ENCODE measurements at regions not wholly inside any gene's neighbourhood (a gene's known extent, or its start where the extent isn't known, plus 50 kb on each side); places are given as distances from the start of the nearest gene placed in this dataset.
"Not testable (repeated sequence)": the region's sequence is repeated elsewhere in the genome, so short reads cannot be mapped to it uniquely, and the experiment has no call there.

GRCh38 chr2:37722971-37723370 lies 51.5 kb upstream of the CDC42EP3 start:
- not testable (repeated sequence) for DNase-seq (ENCODE audit: low spot score)

- no peak for DNase-seq (ENCODE audit: low spot score)
These were observed 58.8 kb upstream of the CDC42EP3 start for GRCh38 chr2:37730037-37730818.

GRCh38 chr2:37732412-37732811 lies 61.0 kb upstream of the CDC42EP3 start:
- not testable (repeated sequence) for DNase-seq (ENCODE audit: low spot score)

DNA sequence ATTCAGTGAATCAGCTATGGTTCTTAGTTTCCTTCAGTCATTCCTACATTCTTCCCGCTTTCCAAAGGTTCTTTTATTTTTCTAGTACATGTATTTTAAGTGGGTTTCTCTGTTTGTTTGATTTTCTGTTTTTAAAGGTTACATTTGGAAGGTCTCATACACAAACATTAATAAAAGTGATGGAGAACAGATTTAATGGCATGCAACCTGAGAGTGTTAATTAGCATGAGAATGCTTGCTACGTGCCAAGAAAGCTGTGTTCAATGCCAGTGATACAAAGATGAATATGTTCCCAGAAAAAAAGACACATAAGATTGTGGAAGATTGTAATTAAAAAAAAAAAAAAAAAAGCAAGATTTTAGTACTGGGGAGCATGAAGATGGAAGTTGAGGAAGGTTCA lies 61.8 kb upstream of the CDC42EP3 start:
- no peak for DNase-seq (ENCODE audit: low spot score)

- not testable (repeated sequence) for DNase-seq (ENCODE audit: low spot score)
These were observed 62.5 kb upstream of the CDC42EP3 start for GRCh38 chr2:37733955-37734354.

DNA sequence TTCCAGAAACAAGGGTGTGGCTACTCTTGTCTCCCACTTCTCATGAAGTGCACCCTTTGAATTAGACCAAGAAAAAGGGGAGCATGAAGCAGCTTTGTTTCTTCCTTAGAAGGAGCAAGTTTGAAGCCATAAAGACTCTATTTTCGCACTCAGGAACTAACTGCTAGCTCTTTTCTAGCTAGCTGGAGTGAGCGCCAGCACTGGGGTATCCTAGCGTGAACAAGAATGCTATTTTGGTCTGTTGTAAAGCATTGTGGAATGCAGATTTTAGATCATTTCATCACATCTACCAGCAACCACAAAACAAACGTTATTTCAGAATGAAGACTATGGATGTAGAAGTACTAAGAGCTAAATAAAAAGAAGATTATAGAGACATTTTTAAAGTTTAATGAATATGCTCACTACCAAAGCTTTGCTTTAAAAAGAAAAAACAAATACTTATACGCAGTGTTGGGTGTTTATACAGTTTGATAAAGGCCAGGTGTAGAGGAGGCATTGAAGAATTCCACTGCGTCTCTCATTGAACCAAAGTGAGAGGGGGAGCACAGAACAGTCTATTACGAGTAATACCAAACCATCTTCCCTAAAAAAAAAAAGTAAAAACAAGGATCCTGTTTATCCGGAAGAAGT lies 63.6 kb upstream of the CDC42EP3 start:
- DNase-seq (ENCODE audit: low spot score) = not testable (repeated sequence)

DNA sequence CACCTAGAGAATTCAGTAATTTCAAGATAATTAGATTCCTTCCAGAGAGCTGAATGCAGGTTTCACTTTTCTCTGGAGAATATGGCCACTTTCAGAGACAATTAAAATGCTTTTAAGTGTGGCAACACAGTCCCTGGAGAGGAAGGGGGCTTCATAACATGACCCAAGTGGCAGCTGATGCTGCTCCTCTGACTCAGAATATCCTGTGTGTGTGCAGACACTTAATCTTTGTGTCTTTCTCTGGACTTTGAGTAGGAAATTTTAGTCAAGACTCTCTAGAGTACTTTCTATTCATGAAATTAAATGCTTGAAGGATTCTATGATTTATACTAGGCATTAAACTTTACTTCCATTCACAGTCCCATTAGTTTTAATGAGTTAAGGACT lies 64.1 kb upstream of the CDC42EP3 start:
- DNase-seq (ENCODE audit: low spot score) = not testable (repeated sequence)

DNA sequence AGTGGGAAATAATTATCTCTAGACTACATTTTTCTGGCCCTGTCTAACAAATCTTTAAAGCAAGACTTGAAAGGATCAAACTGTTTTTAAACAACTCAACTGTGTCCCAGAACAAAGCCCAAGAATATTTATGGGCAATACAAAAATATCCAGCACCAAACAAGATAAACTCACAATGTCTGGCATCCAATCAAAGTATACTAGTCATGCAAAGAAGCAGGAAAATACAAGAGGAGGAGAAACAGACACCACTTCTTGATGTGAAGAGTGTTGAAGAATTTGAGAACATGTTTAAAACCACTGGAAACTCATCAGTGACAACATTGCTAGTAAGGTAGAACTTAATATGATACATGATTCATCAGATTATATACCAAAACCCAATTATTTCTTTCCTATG lies 66.1 kb upstream of the CDC42EP3 start:
- DNase-seq (ENCODE audit: low spot score) = no peak

DNA sequence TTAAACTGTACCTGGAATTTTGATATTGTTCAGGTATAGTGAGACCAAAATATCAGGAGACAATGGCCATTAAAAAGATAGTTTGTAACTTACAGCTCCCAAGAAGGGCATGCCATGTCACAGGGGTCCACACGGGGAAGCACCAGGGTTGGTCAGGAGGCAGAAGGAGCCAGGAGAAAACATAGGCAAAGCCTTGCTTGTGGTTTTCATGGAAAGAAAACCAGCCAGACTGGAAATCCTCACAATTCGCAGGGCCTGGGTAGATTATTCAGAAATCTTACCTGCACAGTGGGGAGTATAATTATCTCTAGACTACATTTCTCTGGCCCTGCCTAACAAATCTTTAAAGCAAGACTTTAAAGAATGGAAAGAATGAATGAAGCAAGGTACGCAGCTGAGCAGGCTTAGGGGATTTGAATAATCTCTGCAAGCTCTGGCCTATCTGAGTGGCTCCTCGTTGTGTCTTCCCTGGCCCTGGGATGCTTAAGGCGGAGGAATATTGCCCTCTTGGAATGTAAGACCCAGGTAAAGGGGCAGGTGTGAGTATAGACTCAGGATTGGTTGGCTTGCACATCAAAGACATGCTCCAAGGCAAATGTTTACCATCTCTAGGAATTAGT lies 66.9 kb upstream of the CDC42EP3 start:
- DNase-seq (ENCODE audit: low spot score) = no peak

DNA sequence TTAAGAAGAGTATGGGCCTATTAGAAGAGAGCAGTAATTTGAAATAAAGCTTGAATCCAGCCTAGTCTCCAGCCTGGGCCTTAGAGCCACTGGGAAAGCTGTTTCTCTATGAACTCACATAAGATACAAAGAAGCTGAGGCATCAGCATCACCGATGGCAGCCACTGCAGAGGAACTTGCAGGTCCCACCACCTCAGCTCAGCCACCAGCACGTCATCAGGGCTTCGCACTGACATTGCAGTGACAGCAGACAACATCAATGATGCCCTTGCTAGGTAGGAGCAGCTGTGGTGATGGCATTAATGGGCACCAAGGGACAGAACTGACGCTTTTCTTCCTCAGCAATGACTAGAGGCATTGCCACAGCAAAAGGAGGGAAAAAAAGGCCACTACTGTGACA lies 67.7 kb upstream of the CDC42EP3 start:
- no peak for DNase-seq (ENCODE audit: low spot score)

GRCh38 chr2:37740164-37740739 lies 68.8 kb upstream of the CDC42EP3 start:
- no peak for DNase-seq (ENCODE audit: low spot score)

GRCh38 chr2:37742286-37742685 lies 70.8 kb upstream of the CDC42EP3 start:
- DNase-seq (ENCODE audit: low spot score) = no peak

DNA sequence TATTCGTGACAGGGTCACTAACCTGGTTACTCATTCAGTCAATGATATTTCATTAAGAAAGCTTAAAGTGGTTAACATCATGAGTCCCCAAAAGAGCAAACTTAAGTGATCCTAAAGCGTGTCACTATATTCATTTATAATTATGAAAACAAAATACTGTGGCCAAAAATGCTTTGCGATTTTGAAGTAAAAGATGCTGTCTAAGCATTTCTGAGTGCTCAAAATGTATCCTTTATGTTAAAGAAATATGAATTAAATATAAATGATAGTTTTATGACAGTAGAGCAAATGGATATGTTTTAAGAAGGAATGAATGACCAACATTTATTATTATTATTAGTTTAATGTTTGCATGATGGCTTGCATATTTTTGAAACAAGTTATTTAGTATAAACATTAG lies 72.6 kb upstream of the CDC42EP3 start:
- DNase-seq (ENCODE audit: low spot score) = no peak

DNA sequence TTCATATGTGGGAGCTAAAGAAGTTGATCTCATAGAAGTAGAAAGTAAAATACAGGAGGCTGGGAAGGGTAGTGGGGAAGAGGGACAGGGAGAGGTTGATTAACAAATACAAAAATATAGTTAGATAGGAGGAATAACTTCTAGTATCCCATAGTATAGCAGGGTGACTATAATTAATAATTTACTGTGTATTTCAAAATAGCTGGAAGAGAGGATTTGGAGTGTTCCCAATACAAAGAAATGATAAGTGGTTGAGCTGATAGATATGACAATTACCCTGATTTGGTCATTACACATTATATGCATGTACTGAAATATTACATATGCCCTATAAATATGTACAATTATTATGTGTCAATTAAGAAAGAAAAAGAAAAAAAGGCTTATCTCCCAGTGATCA lies 73.5 kb upstream of the CDC42EP3 start:
- not testable (repeated sequence) for DNase-seq (ENCODE audit: low spot score)

GRCh38 chr2:37746011-37746410 lies 74.6 kb upstream of the CDC42EP3 start:
- DNase-seq (ENCODE audit: low spot score) = not testable (repeated sequence)

DNA sequence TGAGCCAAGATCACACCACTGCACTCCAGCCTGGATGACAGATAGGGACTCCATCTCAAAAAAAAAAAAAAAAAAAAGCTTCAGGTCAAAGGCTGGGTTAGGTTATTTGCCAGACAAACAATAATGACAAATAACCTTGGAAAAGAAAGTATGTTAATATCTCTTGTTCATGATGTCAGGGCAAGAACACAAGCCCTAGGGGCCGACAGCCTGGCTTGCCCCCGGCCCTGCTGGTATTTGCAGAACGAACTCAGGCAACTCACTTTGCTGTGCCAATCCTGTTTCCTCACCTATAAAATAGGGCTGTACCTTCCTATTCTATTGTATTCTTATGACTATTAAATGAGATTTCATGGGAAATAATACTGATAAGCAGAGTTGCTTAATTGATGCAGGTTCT lies 75.4 kb upstream of the CDC42EP3 start:
- no peak for DNase-seq (ENCODE audit: low spot score)

GRCh38 chr2:37748541-37748940 lies 77.1 kb upstream of the CDC42EP3 start:
- no peak for DNase-seq (ENCODE audit: low spot score)

DNA sequence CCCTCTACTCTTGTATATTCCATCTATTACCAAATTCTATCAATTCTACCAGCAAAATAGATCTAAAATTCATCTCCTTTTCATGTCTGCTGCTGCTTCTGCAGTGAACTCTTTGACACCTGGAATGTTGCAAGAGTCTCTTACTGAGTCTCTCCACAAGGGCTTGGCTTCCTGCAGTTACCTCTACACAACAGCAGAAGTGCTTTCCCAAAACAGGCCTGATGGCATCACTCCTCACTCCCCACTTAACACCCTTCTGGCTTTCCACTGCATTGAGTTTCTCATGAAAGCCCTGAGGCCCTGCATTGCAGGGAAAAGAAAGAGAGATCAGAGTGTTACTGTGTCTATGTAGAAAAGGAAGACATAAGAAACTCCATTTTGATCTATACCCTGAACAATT lies 78.8 kb upstream of the CDC42EP3 start:
- not testable (repeated sequence) for DNase-seq (ENCODE audit: low spot score)

DNA sequence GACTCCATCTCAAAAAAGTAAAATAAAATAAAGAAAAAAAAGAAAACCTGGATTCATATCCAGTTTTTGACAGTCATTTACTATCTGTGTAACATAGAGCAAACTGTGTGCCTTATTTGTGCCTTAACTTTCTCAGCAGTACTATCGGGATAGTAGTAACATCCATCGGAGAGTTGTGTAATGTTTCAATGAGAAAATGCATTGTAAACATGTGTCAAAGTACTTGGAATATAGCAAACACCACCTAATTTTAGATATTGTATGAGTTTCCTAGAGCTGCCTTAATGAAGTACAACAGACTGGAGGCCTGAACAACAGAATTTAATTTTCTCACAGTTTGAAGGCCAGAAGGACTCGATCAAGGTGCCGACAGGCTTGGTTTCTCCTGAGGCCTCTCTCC lies 81.3 kb upstream of the CDC42EP3 start:
- DNase-seq (ENCODE audit: low spot score) = no peak

GRCh38 chr2:37753758-37754157 lies 82.3 kb upstream of the CDC42EP3 start:
- DNase-seq (ENCODE audit: low spot score) = no peak

DNA sequence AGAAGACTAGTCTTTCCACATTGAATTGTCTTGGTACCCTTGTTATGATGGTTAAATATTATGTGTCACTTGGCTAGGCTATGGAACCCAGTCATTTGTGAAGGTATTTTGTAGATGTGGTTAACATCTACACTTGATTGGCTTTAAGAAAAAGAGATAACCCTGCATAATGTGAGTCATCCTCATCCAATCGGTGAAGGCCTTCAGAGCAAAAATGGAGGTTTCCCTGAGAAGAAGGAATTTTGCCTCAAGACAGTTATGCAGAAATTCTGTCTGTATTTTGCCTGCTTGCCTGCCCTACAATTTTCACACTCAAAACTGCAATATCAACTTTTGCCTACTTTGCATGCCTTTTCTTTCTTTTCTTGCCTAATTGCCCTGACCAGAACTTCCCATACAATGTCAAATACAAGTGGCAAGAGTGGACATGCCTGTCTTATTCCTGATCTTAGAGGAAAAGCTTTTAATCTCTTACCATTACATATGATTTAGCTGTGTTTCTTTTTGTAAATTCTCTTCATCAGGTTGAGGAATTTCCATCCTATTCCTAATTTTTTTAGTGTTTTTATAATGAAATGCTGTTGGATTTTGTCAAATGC lies 84.6 kb upstream of the CDC42EP3 start:
- DNase-seq (ENCODE audit: low spot score) = not testable (repeated sequence)

- not testable (repeated sequence) for DNase-seq (ENCODE audit: low spot score)
These were observed 86.0 kb upstream of the CDC42EP3 start for GRCh38 chr2:37757456-37757855.
